Sigmoid colon (tissue), 6 donors: ENCODE measurements at regions not wholly inside any gene's neighbourhood (a gene's known extent, or its start where the extent isn't known, plus 50 kb on each side); places are given as distances from the start of the nearest gene placed in this dataset.

Source experiments
- DNase-seq: peaks from one replicate; pipeline ENCODE4 v3.0.0-alpha.2; 2019
- H3K27ac ChIP-seq, 4 donors: fragments of 200-600 bp; sonication (generic); one replicate each; pipeline ENCODE4 v1.5.1; 2016 to 2019; ENCODE audit warnings: mild to moderate bottlenecking in 1 of 4
- H3K27me3 ChIP-seq, 3 donors: fragments of 200-600 bp; sonication (generic); one replicate each; pipeline ENCODE4 v1.5.1; 2019; ENCODE audit warnings: mild to moderate bottlenecking in 1 of 3
- H3K36me3 ChIP-seq, 4 donors: fragments of 200-600 bp; sonication (generic); one replicate each; pipeline ENCODE4 v1.5.1; 2016 to 2019
- H3K4me1 ChIP-seq, 4 donors: fragments of 200-600 bp; sonication (generic); one replicate each; pipeline ENCODE4 v1.5.1; 2017 to 2019
- H3K4me3 ChIP-seq, 4 donors: fragments of 200-600 bp; sonication (generic); one replicate each; pipeline ENCODE4 v1.5.1; 2017 to 2019; ENCODE audit warnings: mild to moderate bottlenecking in 2 of 4, moderate library complexity in 1 of 4
- H3K9me3 ChIP-seq, 4 donors: fragments of 200-600 bp in 3 of 4; sonication (generic) in 3 of 4; one replicate each; pipeline versions ENCODE4 v1.5.1 to v1.6.1; 2013 to 2019
- EP300 ChIP-seq, 4 donors: sonication (generic); formaldehyde crosslinking; IDR thresholded peaks; one replicate each; pipeline ENCODE4 v1.6.1; 2017; ENCODE audit warnings: antibody characterized with exemption in 4 of 4
- POLR2A ChIP-seq, 2 donors: fragments of 450-650 bp; IDR thresholded peaks; one replicate each; pipeline ENCODE4 v1.6.1; 2016; ENCODE audit warnings: antibody characterized with exemption in 2 of 2, mild to moderate bottlenecking in 2 of 2, moderate library complexity in 2 of 2
- POLR2AphosphoS5 ChIP-seq, 4 donors: sonication (generic); formaldehyde crosslinking; IDR thresholded peaks; one replicate each; pipeline ENCODE4 v1.6.1; 2017; ENCODE audit warnings: antibody characterized with exemption in 4 of 4
- WGBS, 2 donors: extraction: QIAGEN DNeasy Blood & Tissue Kit; methylation state at CpG; one replicate each; pipeline ENCODE4 v1.1.7; 2013; 5-methylcytosine and 5-hydroxymethylcytosine counted together
- intact Hi-C: fragments of 100-400 bp; cut with DNase I; formaldehyde crosslinking; loops from one replicate; pipeline ENCODE4 v1.15.1; 2023
- TF ChIP-seq, protein P1 (sequence below), 4 experiments: fragments of 450-650 bp in 3 of 4; fragments of 200-600 bp in 1 of 4; IDR thresholded peaks; one replicate each; pipeline ENCODE4 v1.5.1; 2016 to 2019; ENCODE audit warnings: antibody characterized with exemption in 4 of 4, mild to moderate bottlenecking in 3 of 4, moderate library complexity in 2 of 4
- donor health status: healthy with polysubstance abuse.
- donor health status: healthy.

DNA sequence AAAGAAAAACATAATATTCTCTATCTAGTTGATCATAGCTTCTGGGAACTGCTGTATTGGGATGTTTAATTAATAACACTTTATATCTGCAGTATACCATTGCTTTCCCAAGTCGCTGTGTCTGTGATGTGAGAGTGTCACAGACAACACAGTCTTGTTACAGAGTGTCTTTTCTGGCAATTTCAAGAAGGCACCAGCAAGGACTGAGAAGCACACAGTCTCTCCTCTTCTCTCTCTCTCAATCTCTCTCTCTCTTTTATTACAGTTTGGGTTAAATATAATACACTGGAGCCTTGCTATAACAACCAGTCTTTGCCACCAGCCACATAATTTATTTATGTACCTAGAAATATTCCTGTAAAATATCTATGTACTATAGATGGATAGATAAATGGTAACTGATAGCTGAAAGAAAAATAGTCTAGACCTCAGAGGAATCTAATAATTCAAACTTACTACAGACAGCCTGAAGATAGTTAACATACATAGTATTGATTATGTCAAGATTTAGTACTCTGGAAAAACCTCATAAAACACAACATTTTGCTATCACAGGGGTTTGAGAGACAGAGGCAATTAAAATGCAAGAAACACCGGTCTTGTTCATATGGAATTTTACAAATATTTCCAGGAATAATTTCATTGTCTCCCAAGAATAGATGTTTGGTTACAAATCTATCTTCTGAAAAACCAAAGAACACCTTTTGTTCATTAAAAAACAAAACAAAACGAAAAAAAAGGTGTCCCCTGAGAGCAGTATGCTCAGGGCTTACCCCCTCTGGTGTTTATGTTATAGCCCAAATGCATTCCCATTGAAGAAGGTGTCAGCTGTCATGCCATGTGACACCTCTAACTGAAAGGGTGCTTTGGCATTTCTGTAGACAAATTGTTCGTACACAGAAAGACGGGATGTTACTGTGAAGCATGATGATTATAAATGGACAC lies 507.8 kb downstream of the TBC1D4 start:
- intact Hi-C loops, result no loop called here
- no peak for DNase-seq
- no peak overlapping the region for H3K27ac ChIP-seq
- no peaks in the 10 kb centered on the region for H3K4me1 ChIP-seq
- no peaks in the 10 kb centered on the region for H3K27me3 ChIP-seq
- WGBS, 2 donors, result 50 to 59% methylated on average over 5 of the region's 5 CpGs
- TF ChIP-seq POLR2AphosphoS5 (IDR thresholded peaks at IDR 0.05) (no peak), POLR2A (IDR thresholded peaks at IDR 0.05) (no peak)
- H3K9me3 ChIP-seq, result no peaks in the 10 kb centered on the region
- H3K36me3 ChIP-seq, result no peaks in the 10 kb centered on the region
- no peak overlapping the region for H3K4me3 ChIP-seq

DNA sequence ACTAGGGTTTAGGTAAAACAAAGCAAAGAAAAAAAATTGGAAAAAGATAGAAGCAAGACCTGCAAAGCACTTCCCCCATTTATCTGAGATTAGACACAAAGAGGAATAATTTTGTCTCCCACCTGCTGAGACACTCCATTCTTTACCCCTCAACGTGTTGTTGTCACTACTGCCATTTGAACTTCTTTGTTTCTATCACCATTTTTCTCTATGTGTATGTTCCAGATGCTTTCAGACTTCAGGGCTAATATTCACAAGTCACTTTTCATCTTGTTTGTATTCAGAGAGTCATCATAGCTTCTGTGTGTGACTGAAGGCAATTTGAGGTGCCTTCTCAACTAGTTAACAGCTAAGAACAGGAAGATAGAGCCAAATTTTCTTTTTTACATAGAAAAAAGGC lies 512.5 kb downstream of the TBC1D4 start:
- intact Hi-C loops, result no loop called here
- WGBS, 2 donors, result 28 to 53% methylated on average over 1 of the region's 1 CpG
- Histone ChIP-seq H3K9me3 (no peaks in the 10 kb centered on the region), H3K36me3 (no peaks in the 10 kb centered on the region), H3K27me3 (no peaks in the 10 kb centered on the region), H3K4me3 (no peak overlapping the region), H3K4me1 (no peaks in the 10 kb centered on the region), H3K27ac (no peak overlapping the region)
- no peak for DNase-seq
- TF ChIP-seq EP300 (IDR thresholded peaks at IDR 0.05) (no peak), POLR2A (IDR thresholded peaks at IDR 0.05) (no peak), POLR2AphosphoS5 (IDR thresholded peaks at IDR 0.05) (no peak)
- TF ChIP-seq, protein P1, sequence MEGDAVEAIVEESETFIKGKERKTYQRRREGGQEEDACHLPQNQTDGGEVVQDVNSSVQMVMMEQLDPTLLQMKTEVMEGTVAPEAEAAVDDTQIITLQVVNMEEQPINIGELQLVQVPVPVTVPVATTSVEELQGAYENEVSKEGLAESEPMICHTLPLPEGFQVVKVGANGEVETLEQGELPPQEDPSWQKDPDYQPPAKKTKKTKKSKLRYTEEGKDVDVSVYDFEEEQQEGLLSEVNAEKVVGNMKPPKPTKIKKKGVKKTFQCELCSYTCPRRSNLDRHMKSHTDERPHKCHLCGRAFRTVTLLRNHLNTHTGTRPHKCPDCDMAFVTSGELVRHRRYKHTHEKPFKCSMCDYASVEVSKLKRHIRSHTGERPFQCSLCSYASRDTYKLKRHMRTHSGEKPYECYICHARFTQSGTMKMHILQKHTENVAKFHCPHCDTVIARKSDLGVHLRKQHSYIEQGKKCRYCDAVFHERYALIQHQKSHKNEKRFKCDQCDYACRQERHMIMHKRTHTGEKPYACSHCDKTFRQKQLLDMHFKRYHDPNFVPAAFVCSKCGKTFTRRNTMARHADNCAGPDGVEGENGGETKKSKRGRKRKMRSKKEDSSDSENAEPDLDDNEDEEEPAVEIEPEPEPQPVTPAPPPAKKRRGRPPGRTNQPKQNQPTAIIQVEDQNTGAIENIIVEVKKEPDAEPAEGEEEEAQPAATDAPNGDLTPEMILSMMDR (IDR thresholded peaks at IDR 0.05), result no peak

DNA sequence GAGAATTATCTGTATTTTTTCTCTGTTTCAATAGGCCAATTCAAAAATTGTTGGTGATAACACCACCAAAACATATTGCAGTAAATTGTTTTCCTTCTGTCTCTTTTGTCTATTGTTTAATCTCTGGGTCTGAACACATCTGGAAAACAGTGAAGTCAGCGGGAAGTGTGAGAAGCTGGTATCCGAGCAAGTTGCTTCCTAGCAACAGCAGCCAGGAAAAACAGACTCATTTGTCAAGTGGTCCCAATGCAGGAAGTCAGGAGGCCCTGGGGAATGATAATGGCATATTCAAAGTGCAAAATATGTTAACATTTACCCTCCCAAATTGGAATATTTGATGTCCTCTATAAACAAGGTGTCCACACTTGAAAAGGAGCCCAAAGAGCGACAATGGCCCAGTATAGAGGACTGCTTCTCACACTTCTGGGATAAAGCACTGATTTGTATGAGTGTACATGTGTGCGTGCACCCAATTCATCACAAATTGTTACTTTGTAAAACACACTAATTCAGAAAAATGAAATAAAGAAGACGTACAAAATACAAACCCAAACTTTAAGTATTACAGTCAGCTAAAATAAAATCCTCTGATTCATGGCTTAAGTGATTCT lies 515.0 kb downstream of the TBC1D4 start:
- no peak overlapping the region for H3K27ac ChIP-seq
- WGBS, 2 donors, result 55 to 58% methylated on average over 5 of the region's 5 CpGs
- no peaks in the 10 kb centered on the region for H3K4me1 ChIP-seq
- intact Hi-C loops, result no loop called here
- no peaks in the 10 kb centered on the region for H3K9me3 ChIP-seq
- no peaks in the 10 kb centered on the region for H3K36me3 ChIP-seq
- no peaks in the 10 kb centered on the region for H3K27me3 ChIP-seq
- DNase-seq, result no peak
- no peak overlapping the region for H3K4me3 ChIP-seq
- TF ChIP-seq, protein P1 (IDR thresholded peaks at IDR 0.05), result no peak
- TF ChIP-seq EP300 (IDR thresholded peaks at IDR 0.05), result no peak
- no peak for TF ChIP-seq POLR2A (IDR thresholded peaks at IDR 0.05)
- TF ChIP-seq POLR2AphosphoS5 (IDR thresholded peaks at IDR 0.05), result no peak

DNA sequence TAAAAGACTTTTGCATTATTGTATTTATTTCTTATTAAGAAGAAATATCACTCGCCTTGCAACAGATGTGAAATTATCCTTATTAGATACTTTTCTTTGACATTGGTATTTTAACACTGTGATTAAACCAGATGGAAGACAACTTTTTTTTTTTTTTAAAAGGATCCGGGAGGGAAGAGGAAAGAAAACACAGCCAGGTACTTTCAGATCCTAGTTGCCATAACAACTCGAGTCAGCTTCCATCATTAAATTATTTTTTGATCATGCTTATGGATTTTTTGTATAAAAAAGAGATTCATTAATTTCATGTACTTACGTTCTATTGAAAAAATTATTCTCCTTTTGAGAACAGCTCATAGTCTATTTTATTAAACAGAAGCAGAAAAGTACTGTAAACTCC lies 515.7 kb downstream of the TBC1D4 start:
- Histone ChIP-seq H3K36me3 (no peaks in the 10 kb centered on the region), H3K9me3 (no peaks in the 10 kb centered on the region), H3K4me3 (no peak overlapping the region), H3K27me3 (no peaks in the 10 kb centered on the region), H3K4me1 (no peaks in the 10 kb centered on the region), H3K27ac (no peak overlapping the region)
- no peak for DNase-seq
- no peak for TF ChIP-seq POLR2A (IDR thresholded peaks at IDR 0.05)
- TF ChIP-seq POLR2AphosphoS5 (IDR thresholded peaks at IDR 0.05), result no peak
- TF ChIP-seq, protein P1 (IDR thresholded peaks at IDR 0.05), result no peak
- TF ChIP-seq EP300 (IDR thresholded peaks at IDR 0.05), result no peak
- intact Hi-C loops, result no loop called here
- WGBS, 2 donors, result 55 to 71% methylated on average over 4 of the region's 4 CpGs

DNA sequence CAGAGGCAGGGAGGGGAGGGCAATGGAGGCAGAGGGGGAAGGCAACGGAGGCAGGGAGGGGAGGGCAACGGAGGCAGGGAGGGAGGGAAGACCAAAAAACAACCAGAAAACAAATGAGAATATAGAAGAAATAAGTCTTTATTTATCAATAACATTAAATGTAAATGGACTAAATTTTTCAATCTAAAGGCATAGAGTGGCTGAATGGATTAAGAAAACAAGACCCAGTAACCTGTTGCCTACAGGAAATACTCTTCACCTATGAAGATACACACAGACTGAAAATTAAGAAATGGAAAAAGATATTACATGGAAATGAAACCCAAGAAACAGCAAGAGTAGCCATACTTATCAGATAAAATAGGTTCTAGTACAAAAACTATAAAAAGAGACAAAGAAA lies 536.3 kb downstream of the TBC1D4 start:
- no peak overlapping the region for H3K27ac ChIP-seq
- no peaks in the 10 kb centered on the region for H3K4me1 ChIP-seq
- intact Hi-C loops, result no loop called here
- no peak for DNase-seq
- TF ChIP-seq POLR2A (IDR thresholded peaks at IDR 0.05) (no peak), EP300 (IDR thresholded peaks at IDR 0.05) (no peak), POLR2AphosphoS5 (IDR thresholded peaks at IDR 0.05) (no peak)
- TF ChIP-seq, protein P1 (IDR thresholded peaks at IDR 0.05), result no peak
- no peak overlapping the region for H3K4me3 ChIP-seq
- WGBS, 2 donors, result 76 to 86% methylated on average over 2 of the region's 2 CpGs
- H3K36me3 ChIP-seq, result no peaks in the 10 kb centered on the region
- peaks cover 0 to 9% (median 5%) of the 10 kb centered on the region in 4 donors for H3K9me3 ChIP-seq
- no peaks in the 10 kb centered on the region for H3K27me3 ChIP-seq
